GM10266 (cell line): ENCODE measurements at regions not wholly inside any gene's neighbourhood (a gene's known extent, or its start where the extent isn't known, plus 50 kb on each side); places are given as distances from the start of the nearest gene placed in this dataset.

Experiments
- DNase-seq: peaks from one replicate; pipeline ENCODE4 v3.0.0; 2012; ENCODE audit errors: extremely low spot score
- CTCF ChIP-seq: IDR thresholded peaks from 2 replicates; pipeline ENCODE4 v1.5.1; 2012; ENCODE audit warnings: mild to moderate bottlenecking, low read depth; ENCODE audit not compliant: control insufficient read depth, insufficient read depth; ENCODE audit errors: missing control alignments

GRCh38 chrX:79601341-79602131 lies 234.4 kb upstream of the ITM2A start:
- no peak for DNase-seq
- no peak for TF ChIP-seq CTCF

- DNase-seq = no peak
Measured at GRCh38 chrX:79592259-79592658, 225.1 kb upstream of the ITM2A start.

GRCh38 chrX:79588233-79588632 lies 221.1 kb upstream of the ITM2A start:
- TF ChIP-seq CTCF = no peak
- DNase-seq = no peak

More at GRCh38 chrX:79592259-79592658, 225.1 kb upstream of the ITM2A start:
- peak; percentile 22 for TF ChIP-seq CTCF

GRCh38 chrX:79573760-79574159 lies 206.6 kb upstream of the ITM2A start:
- no peak for DNase-seq
- TF ChIP-seq CTCF = no peak

- TF ChIP-seq CTCF = no peak
Measured at GRCh38 chrX:79572566-79572965, 205.4 kb upstream of the ITM2A start.

GRCh38 chrX:79570524-79571240 lies 203.5 kb upstream of the ITM2A start:
- no peak for TF ChIP-seq CTCF
- no peak for DNase-seq

More at GRCh38 chrX:79572566-79572965, 205.4 kb upstream of the ITM2A start:
- no peak for DNase-seq

GRCh38 chrX:79568309-79568708 lies 201.2 kb upstream of the ITM2A start:
- TF ChIP-seq CTCF = no peak
- DNase-seq = no peak
